Left lung (tissue), 4 donors: ENCODE measurements at regions not wholly inside any gene's neighbourhood (a gene's known extent, or its start where the extent isn't known, plus 50 kb on each side); places are given as distances from the start of the nearest gene placed in this dataset.

Experiments used
- ATAC-seq: fragments of 200-7000 bp; cut with Tn5 transposase; one replicate; pipeline ENCODE4 v1.9.1; 2020; ENCODE audit warnings: moderate library complexity
- DNase-seq, 4 donors: peaks; one replicate each; pipeline ENCODE4 v3.0.0-alpha.2; 2013 to 2020
- H3K27ac ChIP-seq, 2 donors: fragments of 200-600 bp; sonication (generic) in 1 of 2; one replicate each; pipeline versions ENCODE4 v1.5.0 to v1.8.0; 2020 to 2021
- H3K27me3 ChIP-seq, 2 donors: fragments of 200-600 bp; sonication (generic) in 1 of 2; one replicate each; pipeline versions ENCODE4 v1.5.0 to v1.8.0; 2020 to 2021
- H3K36me3 ChIP-seq, 2 donors: fragments of 200-600 bp; sonication (generic) in 1 of 2; one replicate each; pipeline versions ENCODE4 v1.5.0 to v1.8.0; 2020 to 2021
- H3K4me1 ChIP-seq, 2 donors: fragments of 200-600 bp; one replicate each; pipeline ENCODE4 v1.8.0; 2021
- H3K4me3 ChIP-seq, 2 donors: fragments of 200-600 bp; sonication (generic) in 1 of 2; one replicate each; pipeline versions ENCODE4 v1.5.0 to v1.8.0; 2020 to 2021; ENCODE audit warnings: mild to moderate bottlenecking in 1 of 2
- H3K9me3 ChIP-seq, 2 donors: fragments of 200-600 bp; sonication (generic) in 1 of 2; one replicate each; pipeline versions ENCODE4 v1.5.0 to v1.8.0; 2020 to 2021
- CTCF ChIP-seq, 2 donors: fragments of 200-600 bp; sonication (generic) in 1 of 2; IDR thresholded peaks; one replicate each; pipeline versions ENCODE4 v1.5.0 to v1.8.0; 2021; ENCODE audit warnings: antibody characterized with exemption in 2 of 2
- intact Hi-C, 2 donors: fragments of 100-400 bp; cut with DNase I; formaldehyde crosslinking; loops; one replicate each; pipeline versions ENCODE4 v1.11.2 to v1.14.2; 2022
- donor health status: DM: no; HTN: yes; CAD: no.
- donor health status: DM: no; HTN: no; CAD: no.

GRCh38 chr12:67442896-67443295 is 173.7 kb downstream of the CAND1 start:
- H3K4me3 ChIP-seq, result no peak overlapping the region
- peaks cover 0 to 7% of the 10 kb centered on the region in 2 donors for H3K4me1 ChIP-seq
- H3K9me3 ChIP-seq, result no peaks in the 10 kb centered on the region
- intact Hi-C loops, result no loop called here
- H3K27ac ChIP-seq, result no peak overlapping the region
- H3K36me3 ChIP-seq, result no peaks in the 10 kb centered on the region
- no peak for ATAC-seq
- DNase-seq, result no peak
- no peaks in the 10 kb centered on the region for H3K27me3 ChIP-seq
- no peak for TF ChIP-seq CTCF (IDR thresholded peaks at IDR 0.05)

GRCh38 chr12:67444542-67444941 is 175.4 kb downstream of the CAND1 start:
- no peak for DNase-seq
- Histone ChIP-seq H3K27me3 (no peaks in the 10 kb centered on the region), H3K9me3 (no peaks in the 10 kb centered on the region), H3K4me3 (no peak overlapping the region), H3K27ac (no peak overlapping the region), H3K4me1 (peaks cover 0 to 7% of the 10 kb centered on the region in 2 donors), H3K36me3 (no peaks in the 10 kb centered on the region)
- intact Hi-C loops, result no loop called here
- no peak for ATAC-seq
- TF ChIP-seq CTCF (IDR thresholded peaks at IDR 0.05), result no peak

GRCh38 chr12:67446716-67447115 is 177.6 kb downstream of the CAND1 start:
- Histone ChIP-seq H3K9me3 (no peaks in the 10 kb centered on the region), H3K27me3 (no peaks in the 10 kb centered on the region), H3K4me1 (peaks cover 0 to 7% of the 10 kb centered on the region in 2 donors), H3K36me3 (no peaks in the 10 kb centered on the region), H3K27ac (no peak overlapping the region), H3K4me3 (no peak overlapping the region)
- no peak for ATAC-seq
- intact Hi-C loops, result no loop called here
- TF ChIP-seq CTCF (IDR thresholded peaks at IDR 0.05), result no peak
- no peak for DNase-seq

GRCh38 chr12:67447180-67447579 is 178.0 kb downstream of the CAND1 start:
- Histone ChIP-seq H3K27me3 (no peaks in the 10 kb centered on the region), H3K9me3 (no peaks in the 10 kb centered on the region), H3K4me3 (no peak overlapping the region), H3K36me3 (no peaks in the 10 kb centered on the region), H3K27ac (no peak overlapping the region), H3K4me1 (peaks cover 0 to 3% of the 10 kb centered on the region in 2 donors)
- intact Hi-C loops, result no loop called here
- no peak for ATAC-seq
- TF ChIP-seq CTCF (IDR thresholded peaks at IDR 0.05), result no peak
- DNase-seq, result no peak

- no peaks in the 10 kb centered on the region for H3K9me3 ChIP-seq
- TF ChIP-seq CTCF (IDR thresholded peaks at IDR 0.05), result no peak
- H3K36me3 ChIP-seq, result no peaks in the 10 kb centered on the region
- no peak overlapping the region for H3K4me3 ChIP-seq
- DNase-seq, result no peak
- intact Hi-C loops, result no loop called here
- ATAC-seq, result no peak
- H3K27ac ChIP-seq, result no peak overlapping the region
- H3K27me3 ChIP-seq, result no peaks in the 10 kb centered on the region
- H3K4me1 ChIP-seq, result no peaks in the 10 kb centered on the region
Measured at GRCh38 chr12:67449591-67450052, 180.5 kb downstream of the CAND1 start.
